ENCODE measurements at regions not wholly inside any gene's neighbourhood (a gene's known extent, or its start where the extent isn't known, plus 50 kb on each side); places are given as distances from the start of the nearest gene placed in this dataset.

DNA sequence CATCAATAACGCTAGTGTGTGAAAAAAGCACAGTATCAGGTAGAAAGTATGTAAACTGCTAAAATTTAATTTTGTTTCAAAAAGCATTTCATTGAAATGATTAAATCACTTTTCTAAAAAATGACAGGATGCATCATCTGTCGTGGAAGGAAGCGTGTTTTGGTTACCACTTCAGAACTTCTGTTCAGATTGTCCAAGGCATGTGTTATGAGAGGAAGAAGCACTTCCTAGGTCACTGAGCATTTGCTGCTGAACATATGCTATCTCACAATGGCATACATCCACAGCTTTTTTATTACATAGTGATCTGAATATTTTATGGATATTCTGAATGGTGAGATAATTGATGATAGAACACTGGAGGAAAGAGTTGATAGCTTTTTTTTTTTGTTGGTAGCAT is 737.5 kb downstream of the SATB2 start:
- Mint-ChIP-seq H3K27ac (no peak overlapping the region), H3K9me3 (ENCODE audit: insufficient read depth) (peaks cover 3% of the 10 kb centered on the region), H3K4me3 (no peak overlapping the region), H3K4me1 (no peaks in the 10 kb centered on the region), H3K27me3 (no peaks in the 10 kb centered on the region)
- no CpG with 5 or more reads among the region's 3 CpGs for WGBS (ENCODE audit: insufficient coverage)
- intact Hi-C loops (cut with micrococcal nuclease): no loop called here
- ATAC-seq (ENCODE audit: low read depth) (no peak), DNase-seq (no peak)
- Histone ChIP-seq H3K27ac (ENCODE audit: low read length in 2 of 2) (no peak overlapping the region), H3K79me2 (ENCODE audit: control insufficient read depth, insufficient read depth, low read length) (no peaks in the 10 kb centered on the region), H3K27me3 (replicated peaks in 1 of 4; ENCODE audit: control extremely low read depth in 1 of 4, control insufficient read depth in 3 of 4, insufficient read depth in 4 of 4, low read length in 3 of 4) (no peaks in the 10 kb centered on the region), H3K4me2 (replicated peaks; ENCODE audit: low read depth, low read length, poor library complexity, severe bottlenecking) (no peak overlapping the region), H3K36me3 (replicated peaks in 1 of 2; ENCODE audit: control extremely low read depth in 1 of 2, control insufficient read depth in 1 of 2, extremely low read depth in 1 of 2, insufficient read depth in 2 of 2, low read length in 1 of 2) (no peaks in the 10 kb centered on the region), H3K9me3 (ENCODE audit: control extremely low read depth in 1 of 3, control insufficient read depth in 2 of 3, insufficient read depth in 1 of 3, low read length in 2 of 3) (no peaks in the 10 kb centered on the region), H2AFZ (ENCODE audit: insufficient read depth, low read depth, low read length, poor library complexity, severe bottlenecking) (no peak overlapping the region), H4K20me1 (ENCODE audit: control insufficient read depth, insufficient read depth, low read length, poor library complexity, severe bottlenecking) (no peaks in the 10 kb centered on the region), H3K4me1 (ENCODE audit: control insufficient read depth in 2 of 2, insufficient read depth in 2 of 2, low read length in 2 of 2) (no peaks in the 10 kb centered on the region), H3K9ac (ENCODE audit: low read length) (no peak overlapping the region), H3K4me3 (ENCODE audit: control extremely low read depth in 1 of 5, extremely low read depth in 1 of 5, insufficient read depth in 1 of 5, low read depth in 2 of 5, low read length in 4 of 5) (no peak overlapping the region)
- TF ChIP-seq EZH2 (IDR thresholded peaks at IDR 0.05; ENCODE audit: borderline replicate concordance, insufficient read depth, low read depth, low read length, poor library complexity, severe bottlenecking): no peak
- TF ChIP-seq, protein P1, sequence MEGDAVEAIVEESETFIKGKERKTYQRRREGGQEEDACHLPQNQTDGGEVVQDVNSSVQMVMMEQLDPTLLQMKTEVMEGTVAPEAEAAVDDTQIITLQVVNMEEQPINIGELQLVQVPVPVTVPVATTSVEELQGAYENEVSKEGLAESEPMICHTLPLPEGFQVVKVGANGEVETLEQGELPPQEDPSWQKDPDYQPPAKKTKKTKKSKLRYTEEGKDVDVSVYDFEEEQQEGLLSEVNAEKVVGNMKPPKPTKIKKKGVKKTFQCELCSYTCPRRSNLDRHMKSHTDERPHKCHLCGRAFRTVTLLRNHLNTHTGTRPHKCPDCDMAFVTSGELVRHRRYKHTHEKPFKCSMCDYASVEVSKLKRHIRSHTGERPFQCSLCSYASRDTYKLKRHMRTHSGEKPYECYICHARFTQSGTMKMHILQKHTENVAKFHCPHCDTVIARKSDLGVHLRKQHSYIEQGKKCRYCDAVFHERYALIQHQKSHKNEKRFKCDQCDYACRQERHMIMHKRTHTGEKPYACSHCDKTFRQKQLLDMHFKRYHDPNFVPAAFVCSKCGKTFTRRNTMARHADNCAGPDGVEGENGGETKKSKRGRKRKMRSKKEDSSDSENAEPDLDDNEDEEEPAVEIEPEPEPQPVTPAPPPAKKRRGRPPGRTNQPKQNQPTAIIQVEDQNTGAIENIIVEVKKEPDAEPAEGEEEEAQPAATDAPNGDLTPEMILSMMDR (IDR thresholded peaks at IDR 0.05): no peak
- ChIA-PET POLR2A (no interaction called here), CTCF (no interaction called here)

DNA sequence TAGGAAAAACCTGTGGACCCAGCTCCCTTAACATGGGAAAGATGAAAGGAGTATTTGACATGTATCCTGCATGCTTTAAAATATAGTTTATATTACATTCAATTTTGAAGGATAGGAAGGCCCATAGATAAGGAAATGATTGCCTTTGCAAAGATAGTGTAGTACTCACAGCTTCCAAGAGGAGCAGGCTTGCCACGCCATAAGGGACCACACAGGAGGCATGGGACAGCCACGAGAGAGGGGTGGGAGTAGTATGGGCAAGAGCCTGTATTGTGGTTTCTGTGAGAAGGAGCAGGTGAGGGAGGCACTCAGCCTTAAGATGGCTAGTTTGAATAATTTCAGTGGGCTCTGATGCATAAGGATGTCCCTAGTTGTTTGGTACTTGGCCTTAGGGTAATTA is 740.3 kb downstream of the SATB2 start:
- no peak for ATAC-seq (ENCODE audit: low read depth)
- WGBS (ENCODE audit: insufficient coverage): 76% methylated on average over 2 of the region's 2 CpGs
- CTCF ChIA-PET: no interaction called here

More for the DNA sequence above, 740.3 kb downstream of the SATB2 start:
- no peaks in the 10 kb centered on the region for H3K4me1 ChIP-seq (ENCODE audit: control insufficient read depth in 2 of 2, insufficient read depth in 2 of 2, low read length in 2 of 2)
- H3K27ac ChIP-seq (ENCODE audit: low read length in 2 of 2): no peak overlapping the region
- H3K4me1 Mint-ChIP-seq: no peaks in the 10 kb centered on the region
- POLR2A ChIA-PET: no interaction called here
- H4K20me1 ChIP-seq (ENCODE audit: control insufficient read depth, insufficient read depth, low read length, poor library complexity, severe bottlenecking): no peaks in the 10 kb centered on the region
- no peaks in the 10 kb centered on the region for H3K27me3 Mint-ChIP-seq
- H3K9me3 ChIP-seq (ENCODE audit: control extremely low read depth in 1 of 3, control insufficient read depth in 2 of 3, insufficient read depth in 1 of 3, low read length in 2 of 3): no peaks in the 10 kb centered on the region
- no peak overlapping the region for H2AFZ ChIP-seq (ENCODE audit: insufficient read depth, low read depth, low read length, poor library complexity, severe bottlenecking)
- DNase-seq: no peak
- no peak overlapping the region for H3K27ac Mint-ChIP-seq
- intact Hi-C loops (cut with micrococcal nuclease): no loop called here
- no peak overlapping the region for H3K4me2 ChIP-seq (replicated peaks; ENCODE audit: low read depth, low read length, poor library complexity, severe bottlenecking)
- TF ChIP-seq, protein P1 (IDR thresholded peaks at IDR 0.05): no peak
- TF ChIP-seq EZH2 (IDR thresholded peaks at IDR 0.05; ENCODE audit: borderline replicate concordance, insufficient read depth, low read depth, low read length, poor library complexity, severe bottlenecking): no peak
- H3K27me3 ChIP-seq (replicated peaks in 1 of 4; ENCODE audit: control extremely low read depth in 1 of 4, control insufficient read depth in 3 of 4, insufficient read depth in 4 of 4, low read length in 3 of 4): no peaks in the 10 kb centered on the region
- H3K79me2 ChIP-seq (ENCODE audit: control insufficient read depth, insufficient read depth, low read length): no peaks in the 10 kb centered on the region
- no peak overlapping the region for H3K9ac ChIP-seq (ENCODE audit: low read length)
- H3K4me3 Mint-ChIP-seq: no peak overlapping the region
- H3K36me3 ChIP-seq (replicated peaks in 1 of 2; ENCODE audit: control extremely low read depth in 1 of 2, control insufficient read depth in 1 of 2, extremely low read depth in 1 of 2, insufficient read depth in 2 of 2, low read length in 1 of 2): no peaks in the 10 kb centered on the region
- H3K4me3 ChIP-seq (ENCODE audit: control extremely low read depth in 1 of 5, extremely low read depth in 1 of 5, insufficient read depth in 1 of 5, low read depth in 2 of 5, low read length in 4 of 5): no peak overlapping the region
- no peaks in the 10 kb centered on the region for H3K9me3 Mint-ChIP-seq (ENCODE audit: insufficient read depth)
